H7 (cell line): ENCODE measurements at regions not wholly inside any gene's neighbourhood (a gene's known extent, or its start where the extent isn't known, plus 50 kb on each side); places are given as distances from the start of the nearest gene placed in this dataset.
"Not testable (repeated sequence)": the region's sequence is repeated elsewhere in the genome, so short reads cannot be mapped to it uniquely, and the experiment has no call there.

Experiments used
- DNase-seq: peaks from one replicate; pipeline ENCODE4 v3.0.0; 2012
- H3K27me3 ChIP-seq: 2 replicates; pipeline ENCODE4 v1.6.0; 2011; ENCODE audit warnings: mild to moderate bottlenecking, low read length; ENCODE audit not compliant: control insufficient read depth, insufficient read depth
- H3K36me3 ChIP-seq: replicated peaks from 2 replicates; pipeline ENCODE4 v1.5.1; 2011; ENCODE audit warnings: low read length; ENCODE audit not compliant: control insufficient read depth, insufficient read depth
- H3K4me3 ChIP-seq: 2 replicates; pipeline ENCODE4 v1.5.1; 2011; ENCODE audit warnings: low read depth, mild to moderate bottlenecking, control low read depth, low read length, moderate library complexity; ENCODE audit not compliant: insufficient read depth

DNA sequence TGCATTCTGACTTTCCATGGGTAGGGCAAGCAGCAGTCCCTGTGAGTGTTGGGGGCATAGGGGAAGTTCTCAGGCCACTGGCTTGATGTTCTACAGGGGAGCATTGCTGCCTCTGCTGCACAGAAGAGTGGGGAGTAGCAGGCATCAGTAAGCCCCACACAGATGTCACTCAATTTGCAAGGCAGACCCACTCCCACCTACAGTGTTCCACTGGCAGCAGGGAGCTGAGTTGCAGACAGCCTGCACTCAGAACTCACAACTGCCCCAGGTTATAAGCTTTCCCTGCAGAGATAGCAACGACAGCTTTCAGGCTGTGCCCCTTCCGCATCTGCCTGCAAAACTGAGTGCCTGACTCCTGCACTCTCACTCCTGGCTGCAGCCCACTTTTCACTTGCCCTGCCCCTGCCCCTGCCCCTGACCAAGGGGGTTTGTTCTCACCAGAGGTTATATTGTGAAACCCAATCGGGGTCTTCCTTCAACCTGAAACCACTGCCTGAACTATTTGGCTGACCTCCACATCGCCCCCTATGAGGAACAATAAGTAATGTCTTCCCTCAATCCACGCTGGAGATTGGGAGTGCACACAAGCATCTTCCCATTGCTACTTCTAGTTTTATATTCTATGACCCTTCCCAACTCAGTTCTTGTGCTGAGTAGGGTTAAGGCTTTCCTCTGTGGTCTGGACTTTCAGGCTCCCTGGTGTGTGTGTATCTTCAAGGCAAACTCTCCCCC lies 227.4 kb upstream of the CXorf51B start:
- DNase-seq = peak; percentile 5

DNA sequence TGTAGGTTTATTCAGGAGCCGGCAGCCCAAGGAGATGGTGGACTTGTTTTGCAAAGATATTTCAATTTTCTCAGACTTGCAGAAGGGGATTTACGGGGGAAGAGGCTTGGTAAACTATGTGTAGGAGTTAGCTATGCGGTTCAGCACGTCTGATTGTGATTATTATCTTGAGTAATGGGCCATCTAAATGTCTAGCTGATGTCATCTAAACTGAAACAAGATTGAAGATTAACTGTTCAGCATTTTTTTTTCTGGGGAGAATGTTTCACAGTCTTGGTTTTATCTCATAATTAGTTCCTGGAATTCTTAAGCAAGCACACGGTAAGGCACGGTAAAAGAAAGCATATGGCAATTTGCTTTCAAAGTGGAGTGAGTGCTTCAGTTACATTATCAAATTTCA lies 207.3 kb upstream of the CXorf51B start:
- Histone ChIP-seq H3K27me3 (no peaks in the 10 kb centered on the region), H3K36me3 (no peaks in the 10 kb centered on the region), H3K4me3 (no peak overlapping the region)
- no peak for DNase-seq

More for the DNA sequence above, 227.4 kb upstream of the CXorf51B start:
- H3K27me3 ChIP-seq = no peaks in the 10 kb centered on the region
- no peak overlapping the region for H3K4me3 ChIP-seq
- no peaks in the 10 kb centered on the region for H3K36me3 ChIP-seq

DNA sequence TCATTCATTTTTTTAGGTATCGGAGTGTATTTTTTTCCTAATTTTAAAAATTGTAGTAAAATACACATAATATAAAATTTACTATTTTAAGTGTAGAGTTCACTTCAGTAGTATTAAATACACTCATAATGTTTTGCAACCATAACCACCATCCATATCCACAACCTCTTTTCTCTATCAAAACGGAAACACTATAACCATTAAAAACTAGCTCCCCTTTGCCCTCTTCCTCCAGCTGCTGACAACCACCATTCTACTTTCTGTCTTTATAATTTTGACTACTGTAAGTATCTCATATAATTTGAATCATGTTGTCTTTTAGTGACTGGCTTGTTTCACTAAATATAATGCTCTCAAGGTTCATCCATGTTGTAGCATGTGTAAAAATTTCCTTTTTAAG lies 205.4 kb upstream of the CXorf51B start:
- no peaks in the 10 kb centered on the region for H3K36me3 ChIP-seq
- DNase-seq = no peak
- H3K27me3 ChIP-seq = no peaks in the 10 kb centered on the region
- no peak overlapping the region for H3K4me3 ChIP-seq

DNA sequence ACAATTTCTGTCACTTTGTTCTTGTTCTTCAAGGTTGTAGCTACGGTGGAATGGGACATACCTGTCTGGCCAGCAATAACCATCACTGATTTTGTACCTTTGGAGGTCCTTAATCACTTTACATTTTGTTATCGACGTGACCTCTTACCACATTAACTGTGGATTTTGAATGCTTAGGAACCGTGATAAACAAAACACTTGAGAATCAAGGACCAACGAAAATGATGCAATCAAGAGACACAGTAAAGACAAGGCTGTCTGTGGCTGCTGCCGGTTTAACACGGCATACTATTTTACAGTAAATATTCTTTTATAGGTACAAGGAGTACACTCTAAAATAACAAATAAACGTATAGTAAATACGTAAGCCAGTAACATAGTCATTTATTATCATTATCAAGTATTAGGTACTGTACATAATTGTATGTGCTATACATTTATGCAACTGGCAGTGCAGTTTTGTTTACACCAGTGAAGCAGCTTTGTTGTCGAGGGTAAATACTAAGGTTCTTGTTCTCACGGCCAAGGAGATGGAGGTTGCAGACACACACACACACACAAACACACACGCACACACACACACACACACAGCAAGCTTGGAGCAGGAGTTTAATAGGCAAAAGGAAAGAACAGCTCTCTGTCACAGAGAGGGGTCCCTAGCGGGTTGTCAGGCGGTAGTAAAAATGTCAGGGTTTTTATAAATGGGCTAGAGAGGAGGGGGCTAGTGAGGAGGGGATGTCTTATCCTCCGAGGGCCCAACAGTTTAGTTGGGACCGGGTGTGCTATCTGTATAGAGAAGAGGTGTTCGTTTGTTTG lies 194.7 kb upstream of the CXorf51B start:
- Histone ChIP-seq H3K36me3 (no peaks in the 10 kb centered on the region), H3K27me3 (no peaks in the 10 kb centered on the region), H3K4me3 (no peak overlapping the region)
- DNase-seq = no peak

DNA sequence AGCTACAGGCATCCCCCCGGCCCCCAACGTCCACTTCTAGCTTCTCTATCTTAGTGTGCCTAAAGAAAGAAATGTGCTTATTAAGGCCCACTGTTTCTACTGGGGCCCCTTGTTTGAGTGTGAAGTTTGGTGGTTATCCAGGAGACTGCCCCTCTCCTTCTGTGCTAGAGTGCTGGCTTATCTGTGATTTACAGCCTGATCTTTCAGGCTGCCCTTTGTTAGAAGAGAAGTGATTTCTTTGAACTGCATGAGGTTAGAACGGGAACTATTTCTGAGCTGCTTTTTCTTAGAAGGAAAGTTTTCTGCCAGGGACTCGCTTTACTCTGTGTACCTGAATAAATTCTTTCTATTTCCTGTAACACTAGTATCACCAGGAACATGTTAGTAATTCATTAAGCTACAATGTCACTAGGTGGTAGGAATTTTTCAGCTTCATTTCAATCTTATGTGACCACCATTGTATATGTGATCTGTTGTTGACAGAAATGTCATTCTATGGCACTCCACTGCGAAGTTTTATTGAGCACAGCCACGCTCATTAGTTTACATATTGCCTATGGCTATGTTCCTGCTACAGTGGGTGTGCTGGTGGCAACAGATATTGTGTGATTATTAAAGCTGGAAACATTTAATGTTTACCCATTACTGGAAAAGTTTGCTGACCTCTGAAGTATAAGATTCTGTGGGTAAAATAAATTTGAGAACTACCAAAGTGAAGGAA lies 193.8 kb upstream of the CXorf51B start:
- H3K36me3 ChIP-seq = no peaks in the 10 kb centered on the region
- H3K27me3 ChIP-seq = no peaks in the 10 kb centered on the region
- DNase-seq = no peak
- H3K4me3 ChIP-seq = no peak overlapping the region

DNA sequence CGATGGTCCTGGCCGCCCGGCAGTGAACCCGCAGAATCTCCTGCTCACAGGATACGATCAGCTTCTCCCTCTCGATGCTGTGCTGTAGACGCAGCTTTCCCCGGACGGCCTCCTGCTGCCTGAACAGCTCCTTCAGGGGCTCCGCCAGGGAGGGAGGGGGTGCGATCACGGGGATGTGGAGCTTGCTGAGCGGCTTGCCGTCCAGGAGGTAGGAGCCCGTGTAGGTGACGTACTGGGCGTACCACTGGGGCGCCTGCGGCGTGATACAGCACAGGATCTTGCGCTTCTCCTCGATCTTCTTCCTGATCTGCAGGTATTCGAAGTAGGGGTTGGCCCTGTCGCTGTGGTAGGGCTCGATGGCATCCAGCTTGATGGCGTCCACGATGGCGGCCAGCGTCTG lies 189.6 kb upstream of the CXorf51B start:
- not testable (repeated sequence) for H3K4me3 ChIP-seq, H3K36me3 ChIP-seq, DNase-seq, H3K27me3 ChIP-seq

DNA sequence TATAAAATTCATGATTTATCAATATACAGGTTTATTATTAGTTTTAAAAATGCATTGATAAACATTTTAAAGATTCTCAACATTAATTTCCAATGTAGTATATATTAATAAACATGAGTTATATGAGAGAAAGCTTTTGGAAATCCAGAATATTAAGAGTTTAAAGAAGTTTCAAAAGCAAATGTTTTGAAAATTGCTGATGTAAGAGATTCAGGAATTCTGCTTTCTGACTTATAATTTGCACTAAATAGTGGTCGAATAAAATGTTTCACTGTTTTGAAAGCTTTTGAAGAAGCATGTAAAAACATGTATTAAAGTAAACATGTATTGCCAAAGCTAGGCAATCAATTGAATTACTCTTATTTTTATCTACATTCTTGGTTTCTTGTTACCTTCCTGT lies 151.2 kb upstream of the CXorf51B start:
- no peak overlapping the region for H3K4me3 ChIP-seq
- no peaks in the 10 kb centered on the region for H3K36me3 ChIP-seq
- no peak for DNase-seq
- no peaks in the 10 kb centered on the region for H3K27me3 ChIP-seq

DNA sequence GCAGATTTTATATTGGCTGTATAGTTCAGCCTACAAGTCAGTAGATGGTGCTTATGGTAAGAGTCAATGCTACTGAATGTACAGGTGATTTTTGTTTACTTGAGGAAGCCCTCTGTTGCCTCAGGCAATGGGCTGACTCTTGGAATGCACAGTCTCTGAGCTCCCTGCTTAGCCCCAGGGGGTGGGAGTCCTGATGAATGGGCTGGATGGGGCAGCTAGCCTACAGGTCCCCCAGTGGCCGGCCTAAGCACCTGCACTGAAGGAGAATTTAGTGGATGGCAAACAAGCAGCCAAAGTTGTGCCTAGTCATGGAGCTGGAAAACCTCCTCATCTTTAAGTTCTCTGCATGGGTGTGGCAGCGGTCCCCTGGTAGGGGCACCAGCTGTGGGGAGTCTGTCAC lies 101.8 kb upstream of the CXorf51B start:
- H3K4me3 ChIP-seq = no peak overlapping the region
- no peaks in the 10 kb centered on the region for H3K36me3 ChIP-seq
- DNase-seq = peak; percentile 14
- peaks cover 4% of the 10 kb centered on the region for H3K27me3 ChIP-seq

DNA sequence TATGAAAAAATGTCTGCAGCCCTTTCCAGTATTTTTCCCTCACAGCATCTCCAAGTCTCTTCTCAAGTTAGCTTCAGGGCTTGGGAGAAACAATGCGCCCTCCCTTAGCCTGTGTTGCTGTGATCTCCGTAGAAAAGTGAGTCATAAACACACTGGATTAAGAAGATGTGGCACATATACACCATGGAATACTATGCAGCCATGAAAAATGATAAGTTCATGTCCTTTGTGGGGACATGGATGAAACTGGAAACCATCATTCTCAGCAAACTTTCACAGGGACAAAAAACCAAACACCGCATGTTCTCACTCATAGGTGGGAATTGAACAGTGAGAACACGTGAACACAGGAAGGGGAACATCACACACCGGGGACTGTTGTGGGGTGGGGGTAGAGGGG lies 100.7 kb upstream of the CXorf51B start:
- DNase-seq, H3K27me3 ChIP-seq, H3K36me3 ChIP-seq, H3K4me3 ChIP-seq: not testable (repeated sequence)

DNA sequence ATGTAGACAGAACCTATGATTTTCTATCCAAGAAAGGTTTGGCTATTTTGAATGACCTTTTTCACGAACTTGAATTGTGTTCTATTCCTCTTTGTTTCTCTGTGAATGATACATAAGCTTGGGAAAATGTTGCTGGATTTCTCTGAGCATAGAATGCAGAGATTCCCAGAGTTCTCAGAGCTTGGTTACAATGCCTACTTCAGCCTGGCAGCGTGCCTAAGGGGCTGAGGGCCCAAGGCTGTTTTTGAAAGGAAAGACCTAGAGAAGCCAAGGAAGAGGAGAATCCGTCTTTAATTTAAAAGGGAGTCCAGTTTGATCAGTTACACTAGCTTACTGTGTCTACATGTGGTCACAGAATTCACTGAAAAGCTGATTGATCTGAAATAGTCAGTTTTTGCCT lies 55.3 kb upstream of the CXorf51B start:
- no peaks in the 10 kb centered on the region for H3K36me3 ChIP-seq
- H3K4me3 ChIP-seq = no peak overlapping the region
- H3K27me3 ChIP-seq = no peaks in the 10 kb centered on the region
- DNase-seq = no peak

DNA sequence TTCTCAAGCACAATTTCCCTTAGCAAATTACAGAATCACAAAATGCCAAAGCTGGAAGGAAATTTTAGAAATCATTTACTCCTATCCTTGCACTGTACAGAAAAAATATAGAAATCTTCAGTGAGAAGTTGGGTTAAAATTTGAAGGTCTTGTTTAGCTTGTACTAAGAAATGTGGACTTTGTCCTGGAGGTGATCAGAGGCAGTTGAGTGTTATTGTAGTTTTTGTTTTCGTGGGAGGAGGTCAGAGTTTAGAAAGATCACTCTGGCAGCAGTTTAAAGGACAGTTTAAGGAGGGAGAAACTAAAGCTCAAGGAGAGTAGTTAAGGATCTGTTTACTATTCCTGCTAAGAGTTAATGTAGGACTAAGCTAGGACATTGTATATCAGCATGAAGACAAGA lies 54.4 kb upstream of the CXorf51B start:
- no peak for DNase-seq
- H3K27me3 ChIP-seq = no peaks in the 10 kb centered on the region
- no peak overlapping the region for H3K4me3 ChIP-seq
- no peaks in the 10 kb centered on the region for H3K36me3 ChIP-seq
